Transverse colon (tissue), 4 donors: ENCODE measurements at regions not wholly inside any gene's neighbourhood (a gene's known extent, or its start where the extent isn't known, plus 50 kb on each side); places are given as distances from the start of the nearest gene placed in this dataset.

Source experiments
- CTCF ChIP-seq, 5 experiments: fragments of 200-600 bp in 3 of 5; fragments of 450-650 bp in 2 of 5; sonication (generic) in 3 of 5; IDR thresholded peaks; 1 replicate in 2 of 5; 2 replicates in 3 of 5; pipeline ENCODE4 v1.5.1; 2016 to 2017; ENCODE audit warnings: antibody characterized with exemption in 5 of 5, inconsistent platforms in 3 of 5, mild to moderate bottlenecking in 2 of 5, moderate library complexity in 1 of 5
- POLR2AphosphoS5 ChIP-seq, 3 donors: sonication (generic); formaldehyde crosslinking; IDR thresholded peaks; one replicate each; pipeline ENCODE4 v1.6.1; 2016; ENCODE audit warnings: antibody characterized with exemption in 3 of 3

DNA sequence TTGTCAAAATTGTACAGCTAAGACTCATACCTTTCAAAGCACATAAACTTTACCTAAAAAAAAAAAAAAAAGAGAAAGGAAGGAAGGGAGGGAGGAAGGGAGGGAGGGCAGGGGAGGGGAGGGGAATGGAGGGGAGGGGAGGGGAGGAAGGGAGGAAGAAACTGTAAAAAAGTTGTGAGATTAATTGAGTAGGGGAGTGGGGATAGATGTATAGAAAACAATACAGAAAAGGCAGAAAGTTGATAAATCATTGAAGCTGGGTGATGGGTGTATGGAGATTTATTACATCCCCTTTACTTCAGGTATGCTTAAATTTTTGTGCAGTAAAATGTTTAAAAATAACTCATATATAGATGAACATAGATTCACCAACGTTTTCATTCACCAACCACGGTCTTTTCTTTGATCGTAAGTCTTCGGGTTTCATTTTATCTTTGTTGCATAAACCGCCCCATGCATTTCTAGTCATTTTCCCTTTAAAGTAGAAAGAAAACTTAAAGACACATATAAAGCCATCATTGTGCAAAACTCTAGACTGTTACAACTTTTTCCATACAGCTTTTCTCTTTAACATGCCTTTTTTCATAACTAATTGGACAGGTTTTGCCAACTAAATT lies 191.2 kb upstream of the KRR1 start:
- TF ChIP-seq POLR2AphosphoS5 (IDR thresholded peaks at IDR 0.05) (no peak), CTCF (IDR thresholded peaks at IDR 0.05) (no peak)
